GM12873 (cell line): ENCODE measurements at regions not wholly inside any gene's neighbourhood (a gene's known extent, or its start where the extent isn't known, plus 50 kb on each side); places are given as distances from the start of the nearest gene placed in this dataset.

Experiments
- TF ChIP-seq, protein P1 (sequence below): IDR thresholded peaks from 2 replicates; pipeline ENCODE4 v1.5.1; 2012; ENCODE audit warnings: low read depth, mild to moderate bottlenecking, moderate library complexity, low read length, control low read depth; ENCODE audit not compliant: insufficient read depth; ENCODE audit errors: missing control alignments

DNA sequence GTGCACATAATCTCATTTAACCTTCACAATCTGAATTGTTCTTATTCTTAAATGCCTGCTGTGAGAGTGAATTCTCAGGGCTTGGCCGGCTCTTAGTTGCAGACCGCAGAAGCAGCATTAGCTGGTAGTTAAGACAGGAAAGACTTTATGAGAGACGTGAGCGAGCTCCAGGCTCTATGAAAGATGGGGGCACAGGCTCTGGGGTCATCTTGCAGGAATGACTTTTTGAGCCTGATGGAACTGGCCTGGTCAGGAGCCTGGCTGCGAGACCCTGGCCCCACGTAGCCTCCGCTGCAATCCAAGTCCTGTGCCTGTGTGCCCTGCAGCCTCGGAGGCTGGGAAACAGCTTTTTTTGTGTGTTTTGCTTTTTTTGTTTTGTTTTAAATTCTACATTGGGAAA lies 958.8 kb upstream of the ZNF722 start:
- TF ChIP-seq, protein P1, sequence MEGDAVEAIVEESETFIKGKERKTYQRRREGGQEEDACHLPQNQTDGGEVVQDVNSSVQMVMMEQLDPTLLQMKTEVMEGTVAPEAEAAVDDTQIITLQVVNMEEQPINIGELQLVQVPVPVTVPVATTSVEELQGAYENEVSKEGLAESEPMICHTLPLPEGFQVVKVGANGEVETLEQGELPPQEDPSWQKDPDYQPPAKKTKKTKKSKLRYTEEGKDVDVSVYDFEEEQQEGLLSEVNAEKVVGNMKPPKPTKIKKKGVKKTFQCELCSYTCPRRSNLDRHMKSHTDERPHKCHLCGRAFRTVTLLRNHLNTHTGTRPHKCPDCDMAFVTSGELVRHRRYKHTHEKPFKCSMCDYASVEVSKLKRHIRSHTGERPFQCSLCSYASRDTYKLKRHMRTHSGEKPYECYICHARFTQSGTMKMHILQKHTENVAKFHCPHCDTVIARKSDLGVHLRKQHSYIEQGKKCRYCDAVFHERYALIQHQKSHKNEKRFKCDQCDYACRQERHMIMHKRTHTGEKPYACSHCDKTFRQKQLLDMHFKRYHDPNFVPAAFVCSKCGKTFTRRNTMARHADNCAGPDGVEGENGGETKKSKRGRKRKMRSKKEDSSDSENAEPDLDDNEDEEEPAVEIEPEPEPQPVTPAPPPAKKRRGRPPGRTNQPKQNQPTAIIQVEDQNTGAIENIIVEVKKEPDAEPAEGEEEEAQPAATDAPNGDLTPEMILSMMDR: no peak

DNA sequence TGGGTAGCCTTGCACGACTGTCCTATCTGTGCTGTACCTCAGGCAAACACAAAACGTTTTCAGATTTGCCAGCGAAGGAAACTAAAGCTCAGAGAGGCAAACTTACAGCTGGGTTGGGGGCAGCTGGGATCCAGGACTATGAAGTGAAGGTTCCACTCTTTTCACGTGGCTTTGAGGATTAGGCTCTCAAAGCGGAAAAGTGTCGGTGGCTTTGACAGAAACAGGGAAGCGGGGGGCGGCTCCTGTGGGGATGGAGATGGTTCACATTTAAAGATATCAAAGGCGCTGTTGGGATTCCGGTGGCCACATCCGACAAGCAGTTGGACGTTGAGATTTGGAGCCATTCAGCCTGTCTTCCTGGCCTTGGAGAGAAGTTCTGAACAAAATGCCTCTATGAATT lies 958.3 kb upstream of the ZNF722 start:
- TF ChIP-seq, protein P1: no peak

DNA sequence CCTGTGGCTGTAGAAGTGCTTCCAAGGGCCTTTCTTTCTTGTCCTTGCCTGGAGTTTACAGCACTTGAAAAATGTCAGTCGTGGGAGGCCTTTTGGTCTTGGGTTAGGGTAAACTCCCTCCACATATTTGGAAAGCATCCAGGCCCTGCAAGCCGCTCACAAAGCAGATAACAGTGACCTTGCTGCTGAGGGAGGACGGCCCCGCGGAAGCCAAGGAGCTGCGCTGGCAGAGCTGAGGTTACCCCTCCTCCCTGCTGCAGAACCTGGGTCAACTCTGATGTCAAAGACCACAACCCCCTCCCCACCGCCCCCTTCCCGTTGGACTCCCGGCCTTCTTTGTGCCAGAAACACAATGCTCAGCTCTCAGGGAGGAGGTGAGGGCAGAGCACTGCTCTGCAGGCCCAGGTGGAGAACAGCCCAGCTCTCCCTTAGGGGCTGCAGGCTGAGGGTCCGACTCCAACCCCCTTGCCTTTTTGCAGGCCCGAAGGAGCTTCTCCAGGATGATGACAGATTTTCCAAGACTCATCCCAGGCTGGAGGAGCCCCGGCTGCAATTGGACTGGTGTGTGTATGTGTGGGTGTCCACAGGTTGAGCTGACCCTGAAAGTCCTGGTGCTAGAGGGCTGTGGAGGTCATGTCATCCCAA lies 957.6 kb upstream of the ZNF722 start:
- TF ChIP-seq, protein P1: no peak

DNA sequence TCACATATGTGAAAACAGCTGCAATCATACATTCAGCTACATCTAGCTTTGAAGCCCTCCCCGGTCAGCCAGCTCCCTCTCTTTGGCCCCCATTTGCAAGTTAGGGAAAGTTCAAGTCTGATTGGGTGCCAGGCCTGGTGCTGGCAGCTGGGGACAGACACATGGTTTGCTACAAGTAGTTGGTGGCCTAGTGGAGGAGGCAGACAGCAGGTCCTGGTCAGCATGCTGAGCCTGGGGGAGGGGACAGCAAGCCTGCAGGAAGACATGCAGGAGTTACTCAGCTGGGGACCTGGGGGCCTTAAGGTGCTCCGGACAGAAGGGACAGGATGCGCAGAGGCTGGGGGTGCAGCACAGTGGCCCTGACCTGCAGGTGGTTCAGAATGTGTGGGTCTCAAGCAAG lies 956.9 kb upstream of the ZNF722 start:
- TF ChIP-seq, protein P1: no peak

DNA sequence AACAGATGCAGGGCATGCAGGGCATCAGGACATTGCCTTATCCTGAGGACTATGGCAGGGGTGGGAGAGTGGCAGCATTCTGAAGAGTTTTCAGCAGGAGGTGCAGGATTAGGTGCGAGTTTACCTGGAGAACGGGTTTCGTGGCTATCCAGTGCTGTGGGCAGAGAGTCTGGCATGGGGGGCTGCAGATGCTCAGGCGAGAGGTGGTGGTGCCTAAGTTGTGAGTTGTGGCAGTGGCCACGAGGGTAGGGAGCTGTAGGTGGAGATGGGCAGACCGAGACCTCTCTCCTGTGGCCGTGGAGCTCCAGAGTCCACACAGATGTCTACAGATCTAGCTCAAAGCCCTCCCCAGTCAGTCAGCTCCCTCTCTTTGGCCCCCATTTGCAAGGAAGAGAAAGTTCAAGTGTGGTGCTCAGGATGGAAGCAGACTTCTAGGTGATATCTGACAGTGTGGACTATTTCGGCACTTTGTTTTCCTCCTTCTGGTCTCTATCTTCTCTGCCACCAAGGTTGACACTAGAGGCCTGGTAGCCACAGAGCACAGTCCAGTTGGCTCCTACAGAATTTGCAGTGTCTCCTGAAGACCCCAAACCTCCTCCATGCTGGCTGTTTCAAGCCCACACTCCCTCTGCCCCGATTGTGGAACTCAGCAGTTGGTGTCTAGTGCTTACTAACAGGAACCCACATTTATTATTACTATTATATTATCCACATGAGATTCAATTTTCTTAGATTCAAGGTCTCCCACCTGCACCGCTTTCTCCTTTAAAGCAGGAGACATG lies 955.7 kb upstream of the ZNF722 start:
- TF ChIP-seq, protein P1: no peak

DNA sequence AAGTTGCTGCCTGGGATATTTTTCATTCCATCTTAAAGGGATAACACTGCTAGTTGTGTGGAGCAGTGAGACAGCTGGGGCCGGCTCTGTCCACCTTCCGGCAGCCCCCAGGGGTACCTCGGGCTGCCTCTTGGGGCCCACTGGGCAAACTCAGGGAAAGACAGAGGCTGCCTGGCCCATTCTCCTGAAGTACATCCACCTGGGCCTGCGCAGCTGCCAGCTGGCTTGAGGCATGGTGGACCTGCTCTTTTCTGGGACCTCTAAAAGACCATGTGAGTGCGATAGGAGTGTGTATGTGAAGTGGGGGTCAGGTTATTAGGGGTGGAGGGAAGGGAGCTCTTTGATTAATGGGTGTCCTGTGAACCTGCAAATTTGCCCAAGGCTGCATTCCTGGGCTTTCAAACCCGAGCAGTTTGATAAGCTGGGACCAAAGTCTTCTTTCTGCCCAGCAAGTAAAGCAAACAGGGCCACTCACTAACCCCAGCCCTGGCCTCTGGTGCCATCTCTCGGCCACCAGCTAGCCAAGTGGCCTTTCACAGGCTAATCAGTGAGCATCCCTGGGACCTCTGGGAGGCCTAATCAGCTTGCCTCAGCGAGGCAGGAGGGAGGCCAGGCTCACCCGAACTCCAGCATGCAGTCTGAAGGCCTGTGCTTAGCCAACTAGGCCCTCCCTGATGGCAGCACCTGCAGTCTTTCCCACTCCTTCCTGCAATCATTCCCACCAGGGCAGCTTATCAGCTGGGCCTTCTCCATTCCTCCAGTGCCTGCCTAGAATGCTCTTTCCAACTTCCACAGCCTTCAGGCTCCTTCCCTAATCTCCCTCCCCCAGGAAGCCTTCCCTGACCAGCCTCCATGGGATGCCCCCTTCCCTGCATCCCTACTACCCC lies 954.7 kb upstream of the ZNF722 start:
- TF ChIP-seq, protein P1: no peak

DNA sequence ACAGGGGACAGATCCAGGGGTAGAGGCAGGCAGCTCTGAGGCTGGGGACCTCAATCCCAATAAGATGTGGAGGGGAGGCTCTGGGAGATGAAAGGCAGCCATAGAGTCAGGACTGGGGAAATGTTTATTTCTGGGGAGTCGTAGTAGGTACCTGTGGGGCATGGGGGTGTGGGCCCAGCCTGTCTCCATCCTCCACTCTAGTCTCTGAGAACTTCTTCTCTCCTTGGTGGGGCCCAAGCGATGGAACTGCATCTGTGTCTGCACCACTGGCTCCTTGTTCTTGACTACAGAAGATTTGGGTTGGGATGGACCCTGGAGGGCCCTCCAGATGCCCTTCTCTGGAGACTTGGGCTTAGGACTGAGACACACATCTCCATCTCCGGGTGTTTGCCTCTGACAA lies 953.9 kb upstream of the ZNF722 start:
- TF ChIP-seq, protein P1: no peak
